CD4-positive, alpha-beta T cell treated with Interleukin-15 for 4 hours (primary cell): ENCODE measurements at regions not wholly inside any gene's neighbourhood (a gene's known extent, or its start where the extent isn't known, plus 50 kb on each side); places are given as distances from the start of the nearest gene placed in this dataset.
A peak's percentile ranks its signal among the peaks of the same experiment; 100 is the strongest.

Experiments
- DNase-seq: peaks from one replicate; pipeline ENCODE4 v3.0.0-alpha.2; 2020; ENCODE audit warnings: low spot score

DNA sequence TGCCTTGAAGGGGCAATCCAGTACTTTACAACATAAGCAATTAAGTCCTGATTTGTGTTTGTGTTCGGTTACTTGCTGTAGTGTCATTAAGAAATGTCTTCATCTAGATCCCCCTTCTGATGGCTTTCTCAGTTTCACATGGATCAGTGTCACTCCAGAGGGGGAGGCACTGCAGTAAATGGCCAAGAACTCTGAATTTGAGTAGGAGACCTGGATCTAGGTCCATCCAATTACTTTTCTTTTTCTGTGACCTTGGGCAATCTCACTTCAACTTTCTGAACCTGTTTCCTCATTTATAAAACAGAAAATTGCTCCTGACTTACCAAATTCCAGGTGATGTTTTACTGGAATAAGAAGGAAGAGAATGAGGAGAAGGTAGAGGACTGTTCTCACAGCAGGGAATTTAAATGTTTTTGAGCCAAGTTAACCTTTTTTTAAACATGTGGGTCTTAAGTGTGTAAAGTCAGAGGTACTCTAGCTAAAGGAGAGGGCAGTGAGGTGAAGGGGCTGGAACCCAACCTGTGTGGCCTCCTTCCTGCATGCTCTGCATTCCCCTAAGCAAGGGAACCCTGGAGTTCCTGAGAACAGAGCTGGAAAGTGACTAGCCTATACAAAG, 285.5 kb downstream of the HACE1 start:
- no peak for DNase-seq

DNA sequence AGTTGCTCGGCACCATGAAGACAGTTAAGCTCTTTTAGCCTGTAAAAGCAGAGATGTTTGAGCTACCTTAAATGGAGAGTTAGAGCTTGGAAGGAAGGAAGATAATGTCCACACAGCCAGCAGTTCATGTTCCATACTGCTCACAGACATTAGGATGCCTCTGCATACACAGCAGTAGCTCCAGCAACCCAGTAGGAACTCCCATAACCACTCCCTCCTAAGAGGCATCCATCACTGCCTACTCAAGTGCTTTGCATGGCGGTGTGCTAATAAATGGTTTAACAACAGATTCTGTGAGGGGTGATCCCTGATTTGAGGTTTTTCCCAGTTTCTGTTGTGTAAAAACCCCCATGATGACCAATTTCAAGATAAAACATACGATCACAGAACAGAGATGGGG, 286.4 kb downstream of the HACE1 start:
- DNase-seq = no peak

DNA sequence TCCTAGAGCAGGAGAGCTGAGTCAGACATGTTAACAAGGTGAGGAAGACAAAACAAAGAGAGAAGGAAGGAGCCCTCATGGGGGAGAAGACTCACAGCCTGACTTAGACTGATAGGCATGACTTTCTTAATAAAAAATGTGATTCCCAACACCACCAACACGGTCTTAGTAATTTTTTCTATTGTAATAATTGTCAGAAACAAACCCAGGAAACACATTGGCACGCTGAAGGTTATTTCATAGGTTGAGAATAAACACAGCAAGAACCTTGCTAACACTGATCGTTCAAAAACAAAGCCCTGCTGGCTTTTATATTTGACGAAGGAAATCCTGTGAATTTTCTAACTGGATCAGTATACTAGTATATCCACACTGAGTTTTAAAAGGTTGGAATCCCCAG, 286.8 kb downstream of the HACE1 start:
- DNase-seq = no peak

DNA sequence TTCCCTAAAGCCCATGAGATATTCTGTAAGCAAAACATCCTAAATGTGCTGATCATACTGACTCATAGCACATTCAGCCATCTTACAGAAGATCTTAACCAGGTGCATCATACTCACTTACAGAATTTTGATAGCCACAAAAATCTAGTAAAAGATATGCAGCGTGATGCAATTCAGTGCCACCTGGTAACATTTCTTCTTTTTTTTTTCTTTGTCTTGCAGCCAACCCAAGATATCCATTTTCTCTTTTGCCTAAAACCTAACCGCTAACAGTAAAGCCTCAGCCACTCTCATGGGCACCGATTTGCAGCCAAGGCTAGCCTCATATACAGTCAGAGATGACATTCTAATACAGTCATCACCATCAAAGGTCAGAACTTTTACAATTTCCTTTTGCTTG, 293.3 kb downstream of the HACE1 start:
- DNase-seq = no peak

DNA sequence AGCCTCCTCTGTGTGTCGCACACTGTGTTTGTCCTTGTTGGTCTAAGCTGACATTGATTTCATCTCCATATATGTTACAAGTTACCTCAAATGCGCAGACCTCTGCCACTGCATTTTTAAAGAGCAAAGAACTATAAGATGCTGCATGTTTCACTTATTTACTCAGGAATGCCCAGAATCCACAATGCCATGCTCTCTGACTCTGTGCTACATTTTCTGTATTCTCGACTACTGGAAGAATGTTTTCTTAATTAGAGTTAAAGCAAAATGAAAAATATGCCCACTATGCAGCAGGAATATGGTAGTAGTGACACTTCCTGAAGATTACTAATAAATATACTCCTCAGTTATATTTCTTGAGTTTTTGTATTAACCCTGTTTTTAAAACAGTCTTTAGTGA, 296.4 kb downstream of the HACE1 start:
- DNase-seq = no peak

DNA sequence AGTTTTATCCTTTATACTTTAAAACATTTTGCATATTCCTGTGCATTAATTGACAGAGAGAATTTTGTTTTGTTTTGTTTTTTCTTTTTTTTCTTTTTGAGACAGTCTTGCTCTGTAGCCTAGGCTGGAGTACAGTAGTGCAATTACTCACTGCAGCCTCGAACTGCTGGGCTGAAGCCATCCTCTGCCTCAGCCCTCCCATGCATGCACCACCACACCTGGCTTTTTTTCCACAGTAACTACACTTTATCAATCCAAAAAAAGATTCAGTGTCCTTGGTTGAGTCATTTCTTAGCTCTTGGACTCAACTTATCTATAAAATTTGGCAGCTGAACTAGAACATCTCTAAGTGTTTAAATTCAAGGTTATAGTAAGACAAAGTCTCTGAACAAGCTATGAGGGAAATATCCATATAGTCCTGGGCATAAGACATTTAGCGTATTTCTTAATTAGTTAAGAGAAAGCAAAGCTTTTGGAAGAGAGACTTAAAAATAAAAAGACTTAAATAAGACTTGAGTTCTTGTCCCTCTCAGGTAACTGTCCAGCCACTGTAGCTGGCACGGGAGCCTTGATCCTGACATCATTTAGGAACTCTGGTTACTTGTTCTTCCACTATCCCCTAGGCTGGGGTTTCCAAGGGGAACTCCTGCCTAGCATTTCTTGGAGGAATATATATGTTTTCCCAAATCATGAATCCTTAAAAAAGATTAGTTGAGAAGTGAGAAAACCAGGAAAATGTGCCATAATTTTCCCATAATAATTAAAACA, 300.1 kb downstream of the HACE1 start:
- DNase-seq = no peak

DNA sequence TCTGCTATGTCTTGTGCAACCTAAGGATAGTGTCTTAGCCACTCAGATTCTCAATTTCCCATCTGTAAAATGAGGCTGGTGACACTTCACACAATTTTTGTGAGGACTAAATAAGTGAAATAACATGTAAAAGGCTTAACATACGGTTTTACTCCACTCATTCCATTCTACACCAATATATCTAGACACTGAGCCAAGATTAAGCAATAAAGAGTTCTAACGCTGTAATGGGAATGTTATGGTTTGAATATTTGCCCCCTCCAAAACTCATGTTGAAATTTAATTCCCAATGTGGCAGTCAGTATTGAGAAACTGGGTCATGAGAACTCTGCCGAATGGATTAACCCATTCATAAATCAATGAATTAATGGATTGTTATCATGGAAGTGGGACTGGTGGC, 301.0 kb downstream of the HACE1 start:
- no peak for DNase-seq

DNA sequence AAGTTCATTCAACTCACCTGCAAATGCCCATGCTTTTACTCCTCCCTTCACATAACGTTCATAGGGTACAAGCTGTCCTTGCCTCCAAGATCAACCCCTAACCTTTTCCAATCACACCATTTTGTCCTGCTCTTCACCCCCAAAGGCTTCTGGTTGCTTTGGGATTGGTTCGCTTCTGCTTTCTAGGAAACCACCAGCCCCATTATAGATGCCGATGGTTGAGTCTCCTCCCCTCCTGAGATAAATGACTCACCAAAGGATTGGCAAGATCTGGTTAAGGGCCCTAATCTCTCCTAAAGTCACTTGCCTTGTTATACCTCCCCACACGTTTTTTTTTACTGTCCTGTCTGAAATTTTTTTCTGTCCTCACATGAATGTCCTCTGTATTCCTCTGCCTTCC, 311.4 kb downstream of the HACE1 start:
- DNase-seq = no peak

DNA sequence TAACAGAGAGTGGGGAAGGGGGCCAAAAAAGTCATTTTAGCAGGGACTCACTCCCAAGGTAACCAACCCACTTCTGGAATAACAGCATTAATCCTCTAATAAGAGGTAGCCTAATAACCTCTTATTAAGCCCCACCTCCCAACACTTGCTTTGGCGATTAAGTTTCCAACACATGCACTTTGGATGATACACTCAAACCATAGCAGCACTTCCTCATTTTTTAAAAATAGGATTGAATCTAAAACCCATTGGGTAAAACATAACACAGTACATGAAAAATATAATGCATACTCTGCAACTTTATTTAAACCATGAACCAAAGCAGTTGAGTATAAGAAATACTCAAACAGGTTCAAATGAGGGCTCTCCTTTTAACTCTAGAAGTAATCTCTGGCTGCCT, 318.3 kb downstream of the HACE1 start:
- no peak for DNase-seq

DNA sequence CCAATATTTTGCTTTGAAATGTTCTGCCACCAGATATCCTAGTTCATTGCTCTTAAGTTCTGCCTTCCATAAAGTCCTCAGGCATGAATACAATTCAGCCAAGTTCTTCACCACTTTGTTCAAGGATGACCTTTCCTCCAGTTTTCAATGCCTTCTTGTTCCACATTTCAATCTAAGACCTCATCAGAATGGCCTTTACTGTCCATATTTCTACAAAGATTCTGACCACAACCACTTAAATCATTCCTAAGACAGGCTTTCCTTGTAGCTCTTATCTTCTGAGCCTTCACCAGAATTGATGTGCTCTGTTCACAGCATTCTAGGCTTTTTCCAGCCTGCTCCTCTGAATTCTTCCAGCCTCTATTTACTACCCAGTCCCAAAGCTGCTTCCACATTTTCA, 319.0 kb downstream of the HACE1 start:
- DNase-seq = no peak

DNA sequence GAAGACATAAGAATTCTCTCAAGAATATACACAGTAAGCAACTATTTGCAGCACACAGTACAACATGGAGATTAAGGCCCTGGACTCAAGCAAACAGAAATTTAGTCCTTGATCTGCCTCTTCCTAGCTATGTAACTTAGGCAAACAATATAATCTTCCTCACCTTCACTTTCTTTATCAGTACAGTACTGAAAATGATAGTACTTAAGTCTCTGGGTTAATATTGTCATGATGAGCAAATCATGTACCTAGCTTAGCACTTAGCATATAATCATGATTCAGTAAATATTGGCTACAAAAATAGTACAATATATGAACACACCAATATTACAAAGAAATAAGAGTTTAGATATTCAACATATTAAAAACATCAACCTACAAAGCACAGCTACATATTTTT, 320.5 kb downstream of the HACE1 start:
- no peak for DNase-seq

DNA sequence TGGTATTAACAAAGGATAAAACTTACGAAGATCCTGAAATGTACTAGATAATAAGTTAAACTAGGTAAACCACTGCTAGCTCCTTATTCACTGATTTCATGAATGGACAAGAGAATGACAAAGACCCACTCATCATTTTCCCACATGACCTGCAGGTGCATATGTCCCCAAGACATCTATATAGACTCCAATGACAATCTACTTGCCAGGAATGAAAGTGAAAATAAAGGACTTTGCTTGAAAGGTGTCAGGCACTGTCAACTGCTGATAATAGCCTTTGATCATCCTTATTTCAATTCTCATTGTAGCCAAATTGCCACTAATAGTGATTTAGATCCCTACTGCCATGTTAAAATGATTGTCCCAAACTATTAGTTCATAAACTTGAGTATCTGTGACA, 321.8 kb downstream of the HACE1 start:
- DNase-seq = no peak

DNA sequence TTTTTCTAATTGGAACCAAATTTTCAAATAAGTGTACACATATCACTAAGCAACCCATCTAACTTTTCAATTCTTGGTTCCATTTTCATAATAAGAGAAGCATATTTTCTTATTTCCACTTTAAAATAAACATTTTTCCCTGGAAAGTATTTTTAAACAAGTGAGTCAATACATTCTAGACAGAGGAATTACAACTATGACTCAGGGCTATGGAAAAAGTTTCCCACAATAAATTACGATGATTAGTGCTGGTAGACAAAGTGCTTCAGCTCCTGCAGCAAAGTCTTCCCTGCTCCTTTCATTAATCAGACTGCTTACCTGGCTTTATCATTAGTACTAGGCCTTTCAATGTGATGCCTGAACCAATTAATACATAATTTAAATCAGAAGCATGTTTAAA, 322.5 kb downstream of the HACE1 start:
- no peak for DNase-seq

DNA sequence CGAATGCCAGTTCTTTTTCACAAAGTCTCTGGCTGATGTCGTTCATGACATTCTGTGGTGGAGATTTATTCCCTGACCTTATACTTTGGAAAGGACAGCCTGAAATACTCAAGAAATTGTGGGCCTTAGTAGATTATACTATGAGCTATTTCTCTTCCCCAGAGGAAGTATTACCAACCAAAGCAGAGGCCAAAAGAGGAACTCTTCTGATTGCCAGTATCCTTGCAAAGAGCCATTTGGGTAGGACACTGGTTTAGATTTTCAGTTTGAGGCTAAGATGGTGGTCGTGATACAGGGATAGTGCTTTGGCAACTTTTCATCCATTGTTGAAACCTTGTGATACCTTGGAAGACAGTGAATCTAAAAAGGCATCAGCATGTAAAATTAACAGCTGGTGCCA, 327.3 kb downstream of the HACE1 start:
- DNase-seq = no peak

DNA sequence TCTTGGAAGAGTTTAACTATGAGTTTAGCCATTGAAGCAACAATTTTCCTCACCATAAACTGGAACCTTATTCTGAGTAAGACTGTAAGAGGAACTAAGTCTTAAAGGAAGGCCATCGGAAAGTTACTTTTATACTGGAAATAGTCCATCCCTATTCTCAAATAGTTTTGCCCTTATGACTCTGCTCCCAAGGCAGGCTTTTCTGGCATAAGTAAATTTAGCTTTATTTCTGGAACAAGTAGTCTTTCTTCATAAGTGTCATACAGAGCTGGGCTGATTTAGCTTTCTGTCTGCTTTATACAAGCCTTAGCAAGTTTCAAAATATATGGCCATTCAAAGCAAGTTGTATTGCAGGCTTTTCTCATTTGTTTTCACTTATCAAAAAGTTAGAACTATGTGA, 328.1 kb downstream of the HACE1 start:
- DNase-seq = no peak

DNA sequence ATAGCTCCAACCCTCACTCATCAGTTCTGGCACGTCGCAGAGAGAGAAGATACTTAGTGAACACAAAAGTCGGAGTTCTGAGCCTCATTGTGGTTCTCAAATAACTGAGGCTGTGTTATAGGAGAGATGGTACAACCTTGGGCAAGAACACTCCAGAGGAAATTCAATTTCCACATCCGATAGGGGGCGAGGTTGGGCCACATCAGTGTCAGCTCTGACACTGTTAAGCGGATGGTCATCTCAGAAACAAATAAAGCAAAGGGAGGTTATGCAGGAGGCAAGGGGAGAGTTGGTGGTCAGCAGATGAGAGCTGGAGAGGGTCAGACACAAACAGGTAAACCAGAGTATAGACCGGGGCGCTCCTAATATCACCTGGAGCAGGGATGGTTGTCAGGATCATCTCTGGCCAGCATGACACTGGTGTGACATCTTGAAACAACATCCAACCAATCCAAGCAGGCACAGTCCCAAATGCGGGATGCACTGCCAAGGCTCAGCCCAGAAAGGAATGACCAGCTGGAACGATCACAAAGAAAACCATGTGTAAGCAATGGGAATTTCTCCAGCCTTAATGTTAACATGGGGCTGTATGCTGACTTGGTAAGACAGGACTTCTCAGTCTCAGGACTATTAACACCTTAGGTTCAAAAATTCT, 331.8 kb downstream of the HACE1 start:
- DNase-seq = no peak

DNA sequence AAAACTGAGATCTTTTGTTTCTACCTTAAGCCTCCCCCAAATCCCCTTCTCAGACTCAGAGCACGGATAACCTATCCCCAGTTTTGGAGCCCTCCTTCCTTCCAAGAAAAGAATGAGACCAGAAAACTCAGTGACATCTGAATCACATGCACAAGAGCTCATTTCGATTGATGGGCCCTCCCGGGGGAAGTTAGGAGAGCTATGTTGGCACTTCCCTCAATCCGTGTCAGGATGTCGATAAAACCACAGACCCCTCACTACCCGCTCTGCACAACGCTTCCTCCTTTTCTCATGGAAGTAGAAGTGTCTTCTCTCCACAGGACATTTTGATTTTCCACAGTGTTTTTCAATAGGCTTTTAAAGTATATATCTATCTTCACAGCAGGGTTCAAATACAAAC, 332.4 kb downstream of the HACE1 start:
- no peak for DNase-seq

DNA sequence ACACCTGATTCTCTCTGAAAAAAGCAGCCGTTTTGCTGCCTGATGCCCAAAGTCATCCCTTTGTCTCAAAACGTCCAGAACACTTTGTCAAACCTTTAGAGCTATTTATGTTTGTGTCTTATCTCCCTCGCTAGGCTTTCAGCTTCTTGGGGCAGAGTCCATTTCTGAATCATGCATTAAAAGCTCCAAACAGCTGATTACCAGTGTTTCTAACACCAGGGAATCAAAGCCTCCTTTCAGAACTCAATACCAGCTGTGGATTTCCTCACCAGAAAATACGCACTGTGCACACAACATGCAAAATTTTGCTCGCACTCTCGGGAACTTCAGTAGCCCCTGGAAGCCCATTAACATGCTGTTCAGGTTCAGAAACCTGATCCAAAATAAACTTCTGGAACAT, 333.3 kb downstream of the HACE1 start:
- DNase-seq = no peak

DNA sequence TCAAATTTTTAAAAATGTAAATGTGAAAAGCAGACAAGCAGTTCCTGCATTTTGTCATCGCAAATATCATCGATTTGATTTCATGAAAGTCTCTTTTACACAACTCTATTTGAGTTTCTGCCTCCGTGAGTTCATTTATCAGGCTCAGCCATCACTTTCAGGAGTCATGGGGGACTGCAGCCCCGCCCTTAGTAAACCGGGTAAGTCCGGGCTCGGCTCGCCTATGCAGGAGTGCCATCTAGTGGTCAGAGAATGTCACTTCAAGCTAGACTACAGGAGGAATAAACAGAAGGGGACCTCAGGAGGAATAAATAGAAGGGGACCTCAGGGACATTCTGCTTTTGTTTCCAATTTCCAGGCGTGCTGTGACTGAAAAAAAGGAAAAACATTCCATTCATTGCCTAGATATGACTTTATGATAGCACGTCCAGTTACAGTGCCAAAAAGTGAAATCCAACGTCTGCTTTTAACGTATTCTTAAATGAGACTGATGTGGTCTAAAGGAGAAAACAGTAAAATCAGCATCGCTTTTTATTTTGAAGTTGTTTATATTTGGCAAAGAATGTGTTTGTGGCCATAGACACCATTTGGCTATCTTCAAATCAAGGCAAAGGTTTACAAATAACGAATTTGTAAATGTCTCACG, 333.9 kb downstream of the HACE1 start:
- peak; percentile 71 for DNase-seq

DNA sequence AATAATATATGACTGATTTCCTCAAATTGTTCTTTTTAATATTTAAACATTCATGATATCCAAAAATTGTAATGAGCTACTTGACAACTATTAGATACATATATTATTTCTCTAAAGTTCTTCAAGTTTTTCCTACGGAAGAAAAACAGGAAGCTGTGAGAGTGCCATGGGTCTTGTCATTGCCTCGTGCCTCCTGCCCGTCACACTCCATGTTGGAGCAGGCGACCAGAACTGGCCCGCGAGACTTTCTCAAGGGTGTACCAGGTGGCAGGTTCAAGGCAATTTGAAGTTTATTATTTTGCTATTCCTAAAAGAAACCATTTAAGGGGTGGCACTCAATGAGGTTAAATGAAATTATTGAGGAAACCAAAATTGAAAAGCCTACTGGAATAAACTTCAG, 337.2 kb downstream of the HACE1 start:
- DNase-seq = no peak

DNA sequence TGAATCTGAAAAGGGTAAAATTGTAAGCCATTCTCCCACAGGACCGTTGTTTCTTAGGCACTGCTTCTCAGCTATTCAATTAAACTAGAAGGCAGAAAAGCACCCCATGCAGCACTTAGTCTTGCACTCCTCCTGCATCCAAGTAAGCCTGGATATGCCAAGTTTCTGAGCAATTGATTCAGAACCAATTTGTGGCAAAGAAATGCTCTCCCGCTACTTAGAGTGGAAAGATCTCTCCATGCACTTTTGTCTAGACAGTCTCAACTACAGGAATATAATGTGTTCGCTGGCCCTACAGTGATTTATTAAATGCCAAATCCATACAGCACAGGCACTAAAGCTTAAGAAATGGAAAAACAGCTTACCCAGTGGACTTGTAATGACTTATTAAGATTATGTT, 338.5 kb downstream of the HACE1 start:
- DNase-seq = no peak

DNA sequence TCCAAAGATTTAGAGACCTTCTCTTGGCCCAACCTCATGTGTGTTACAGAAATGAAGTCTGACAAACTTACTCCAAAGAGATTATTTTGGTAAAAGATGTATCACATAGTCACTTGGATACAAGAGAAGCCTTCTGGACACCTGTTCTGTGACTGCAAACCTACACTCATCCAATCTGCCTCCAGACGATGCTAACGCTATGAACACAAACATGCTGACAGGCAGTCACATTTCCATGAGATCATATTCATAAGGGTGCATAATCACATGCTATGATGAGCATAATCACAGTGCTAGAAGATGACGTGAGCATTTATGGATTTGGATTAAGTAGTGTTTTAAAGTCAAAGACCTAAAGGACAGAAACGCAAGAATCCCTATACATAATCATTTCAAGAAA, 340.2 kb downstream of the HACE1 start:
- DNase-seq = no peak

DNA sequence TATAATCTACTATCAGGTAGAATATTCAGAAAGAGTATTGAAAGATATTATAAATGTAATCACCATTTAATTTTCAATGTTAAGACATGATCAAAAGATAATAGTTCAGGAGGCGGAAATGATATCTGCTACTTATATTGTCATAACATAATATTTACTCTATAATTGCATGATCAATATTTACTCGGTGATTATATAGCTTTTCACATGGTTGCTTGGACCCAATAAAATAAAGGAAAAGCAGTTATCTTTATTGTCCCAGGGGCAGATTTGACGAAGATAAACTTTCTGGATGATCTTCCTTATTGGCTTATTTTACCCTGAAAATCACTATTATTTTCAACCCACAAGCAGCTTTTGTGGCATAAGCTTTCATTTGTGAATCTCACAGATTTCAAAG, 350.4 kb downstream of the HACE1 start:
- no peak for DNase-seq
